Eye (tissue), 1 donor: ENCODE measurements at regions not wholly inside any gene's neighbourhood (a gene's known extent, or its start where the extent isn't known, plus 50 kb on each side); places are given as distances from the start of the nearest gene placed in this dataset.

Experiments used
- DNase-seq: peaks from one replicate; pipeline ENCODE4 v3.0.0-alpha.2; 2015

GRCh38 chr14:54094765-54095164, 138.1 kb upstream of the BMP4 start:
- DNase-seq, result no peak

- no peak for DNase-seq
Measured at GRCh38 chr14:54098536-54098935, 141.9 kb upstream of the BMP4 start.

GRCh38 chr14:54102051-54102456, 145.4 kb upstream of the BMP4 start:
- DNase-seq, result no peak

GRCh38 chr14:54102530-54102929, 145.9 kb upstream of the BMP4 start:
- no peak for DNase-seq

- no peak for DNase-seq
Measured at GRCh38 chr14:54104601-54105145, 148.0 kb upstream of the BMP4 start.

- no peak for DNase-seq
Measured at GRCh38 chr14:54105406-54105805, 148.8 kb upstream of the BMP4 start.

DNA sequence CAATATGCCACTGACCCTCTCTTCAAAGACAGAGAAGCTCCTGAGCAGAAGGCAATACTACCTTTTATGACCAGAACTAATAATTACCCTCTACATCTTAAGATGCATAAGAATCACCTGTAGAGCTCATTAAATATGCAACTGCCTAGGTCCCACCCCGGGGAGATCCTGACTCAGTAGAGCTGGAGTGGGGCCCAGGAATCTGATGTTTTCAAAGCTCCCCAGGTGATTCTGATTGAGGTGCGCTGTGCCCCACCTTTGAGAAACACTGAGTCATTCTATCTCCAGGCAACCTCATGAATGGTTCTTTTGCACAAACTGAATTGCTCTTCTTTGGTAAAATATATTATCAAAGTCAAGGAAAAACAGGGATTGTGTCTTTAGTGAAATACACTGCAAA, 149.3 kb upstream of the BMP4 start:
- no peak for DNase-seq

DNA sequence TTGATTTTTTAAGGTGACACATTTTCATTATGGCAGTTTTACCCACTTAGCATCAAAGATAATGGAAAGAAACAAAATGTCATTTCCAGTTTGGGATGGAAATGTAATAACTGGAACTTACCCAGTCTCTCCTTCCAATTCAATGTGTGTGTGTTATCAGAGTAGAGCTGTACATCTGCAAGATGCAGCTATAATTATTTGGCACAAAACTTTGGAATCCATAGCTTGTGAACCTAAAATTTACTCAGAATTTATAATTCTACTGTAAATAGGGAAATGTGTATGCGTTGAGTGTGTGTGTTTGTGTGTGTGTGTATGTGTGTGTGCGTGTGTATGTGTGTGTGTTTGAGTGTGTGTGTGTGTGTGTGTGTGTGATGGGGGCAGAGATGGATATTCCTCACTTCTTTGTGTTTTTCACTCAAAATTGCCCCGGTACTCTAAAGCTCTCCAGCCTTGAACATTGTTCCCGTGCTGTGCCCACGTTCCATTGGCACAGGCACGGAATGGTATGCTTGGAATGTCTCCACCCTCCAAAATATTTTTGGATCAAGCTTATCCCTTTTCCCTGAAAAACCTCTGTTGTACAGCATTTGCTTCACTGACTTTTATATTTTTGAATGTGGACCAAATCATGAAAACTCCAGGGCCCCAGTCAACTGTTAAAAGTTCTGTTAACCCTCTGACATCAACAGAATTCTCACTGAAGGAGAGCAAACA, 150.2 kb upstream of the BMP4 start:
- DNase-seq, result peak; percentile 35

GRCh38 chr14:54108481-54109471, 152.2 kb upstream of the BMP4 start:
- DNase-seq, result peak; percentile 25

DNA sequence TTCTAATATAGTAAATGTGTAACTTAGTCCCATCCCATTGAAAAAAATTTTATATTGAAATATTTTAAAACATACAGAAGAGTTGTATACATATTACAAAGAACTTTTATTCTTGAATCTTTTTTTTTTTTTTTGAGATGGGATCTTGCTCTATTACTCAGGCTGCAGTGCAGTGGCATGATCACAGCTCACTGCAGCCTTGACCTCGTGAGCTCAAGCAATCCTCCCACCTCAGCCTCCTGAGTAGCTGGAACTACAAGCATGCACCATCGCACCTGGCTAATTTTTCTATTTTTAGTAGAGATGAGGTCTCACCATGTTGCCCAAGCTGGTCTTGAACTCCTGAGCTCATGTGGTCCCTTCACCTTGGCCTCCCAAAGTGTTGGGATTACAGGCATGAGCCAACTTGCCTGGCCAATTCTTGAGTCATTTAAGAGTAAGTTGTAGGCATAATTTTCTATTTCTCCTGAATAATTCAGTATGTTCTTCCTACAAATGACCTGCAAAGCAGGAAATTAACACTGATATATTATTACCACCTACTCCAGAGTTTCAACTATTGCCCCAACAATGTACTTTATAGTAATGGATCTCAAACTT, 153.0 kb upstream of the BMP4 start:
- DNase-seq, result no peak

- no peak for DNase-seq
Measured at GRCh38 chr14:54114941-54115340, 158.3 kb upstream of the BMP4 start.

GRCh38 chr14:54116198-54116885, 159.7 kb upstream of the BMP4 start:
- no peak for DNase-seq

DNA sequence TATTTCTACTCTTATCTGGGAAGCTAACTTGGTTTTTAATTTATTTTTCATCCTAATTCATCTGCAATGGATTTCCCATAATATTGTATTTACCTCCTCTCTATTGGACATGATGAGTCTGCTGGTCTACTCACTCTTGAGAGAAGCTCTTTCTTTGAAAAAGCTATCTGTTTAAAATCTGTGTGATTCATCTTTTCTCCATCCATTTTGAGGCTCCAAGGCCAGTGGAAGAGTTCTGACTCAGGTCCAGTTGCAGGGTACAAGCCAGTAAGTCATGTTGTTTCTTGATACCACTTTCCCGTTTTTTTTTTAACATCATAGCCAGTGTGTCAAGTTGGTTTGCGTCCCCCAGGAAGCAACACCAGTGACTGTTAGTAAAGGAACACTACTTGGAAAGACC, 160.3 kb upstream of the BMP4 start:
- DNase-seq, result no peak

- DNase-seq, result no peak
Measured at GRCh38 chr14:54117396-54117795, 160.8 kb upstream of the BMP4 start.

GRCh38 chr14:54117924-54118323, 161.3 kb upstream of the BMP4 start:
- no peak for DNase-seq

GRCh38 chr14:54120260-54120659, 163.6 kb upstream of the BMP4 start:
- no peak for DNase-seq

DNA sequence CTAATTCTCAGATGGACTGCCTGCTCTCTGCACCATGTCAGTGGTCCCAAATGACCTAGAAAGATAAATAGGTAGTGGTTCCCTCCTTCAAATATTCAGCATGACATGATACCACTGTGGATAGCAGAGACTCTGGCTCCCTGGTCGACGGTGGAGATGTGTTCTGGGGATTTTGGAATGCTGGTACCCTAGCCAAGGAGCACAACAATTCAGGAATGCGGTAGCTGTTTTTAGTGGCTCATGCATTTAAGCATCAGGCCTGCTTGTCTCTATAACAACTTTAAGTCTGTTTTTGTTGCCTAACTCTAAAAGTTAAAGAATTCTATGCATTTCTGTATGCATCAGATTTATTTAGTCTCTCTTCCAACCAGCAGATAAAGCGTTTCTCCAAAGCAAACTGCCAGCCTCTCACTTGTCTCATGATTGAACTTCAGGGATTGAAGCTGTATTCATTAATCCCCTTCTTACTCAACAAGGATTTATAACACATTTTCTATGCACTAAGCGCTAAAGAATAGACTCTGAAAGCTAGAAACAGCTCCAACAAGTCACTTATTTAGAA, 164.9 kb upstream of the BMP4 start:
- peak; percentile 17 for DNase-seq

GRCh38 chr14:54123841-54124240, 167.2 kb upstream of the BMP4 start:
- no peak for DNase-seq

DNA sequence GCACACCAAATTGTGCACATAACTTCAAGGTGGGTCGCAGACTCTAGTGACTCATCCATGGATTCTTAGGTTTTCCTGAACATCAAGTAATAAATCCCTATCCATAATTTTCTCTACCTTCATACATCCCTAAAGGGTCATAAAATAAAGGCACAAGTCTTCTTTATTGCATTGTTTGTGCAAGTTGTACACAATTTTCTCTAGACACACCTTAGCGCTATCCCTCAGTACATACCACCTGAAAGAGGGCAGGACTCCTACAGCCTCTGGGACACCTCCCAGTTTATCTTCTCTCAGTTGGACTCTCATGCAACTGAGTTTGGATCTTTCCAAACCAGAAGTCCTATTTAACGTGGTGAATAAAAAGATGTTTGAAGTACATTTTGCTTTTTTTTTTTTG, 168.5 kb upstream of the BMP4 start:
- no peak for DNase-seq

- no peak for DNase-seq
Measured at GRCh38 chr14:54126947-54127346, 170.3 kb upstream of the BMP4 start.

DNA sequence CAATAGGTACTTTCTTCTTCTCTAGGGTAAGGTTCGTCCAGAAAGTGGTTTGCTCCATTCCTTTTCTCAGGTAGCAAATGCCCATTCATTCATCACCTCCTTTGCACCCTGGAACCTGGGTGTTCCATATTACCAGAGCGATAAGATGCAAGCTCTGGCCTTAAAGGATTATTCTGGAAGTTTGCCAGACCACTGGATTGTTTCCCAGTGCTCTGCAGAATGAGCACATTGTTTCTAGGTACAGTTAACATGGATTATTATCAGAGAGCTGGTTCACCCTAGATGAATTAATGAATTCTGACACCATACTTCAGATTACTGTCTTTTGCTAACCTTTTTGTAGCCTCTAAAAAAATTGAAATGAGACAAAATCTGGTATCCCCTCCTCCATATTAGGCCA, 170.9 kb upstream of the BMP4 start:
- no peak for DNase-seq
